ENCODE measurements at regions not wholly inside any gene's neighbourhood (a gene's known extent, or its start where the extent isn't known, plus 50 kb on each side); places are given as distances from the start of the nearest gene placed in this dataset.

GRCh38 chr5:18111906-18112465 lies 477.7 kb downstream of the TAF11L14 start:
- no peak for DNase-seq (ENCODE audit: low read depth)

GRCh38 chr5:18113721-18114120 lies 479.5 kb downstream of the TAF11L14 start:
- DNase-seq (ENCODE audit: low read depth): no peak

GRCh38 chr5:18114151-18114757 lies 480.0 kb downstream of the TAF11L14 start:
- no peak for DNase-seq (ENCODE audit: low read depth)

- DNase-seq (ENCODE audit: low read depth): no peak
Measured at GRCh38 chr5:18117968-18118367, 483.7 kb downstream of the TAF11L14 start.

GRCh38 chr5:18119156-18119785 lies 485.0 kb downstream of the TAF11L14 start:
- DNase-seq (ENCODE audit: low read depth): no peak

GRCh38 chr5:18141222-18141621 lies 507.0 kb downstream of the TAF11L14 start:
- no peak for DNase-seq (ENCODE audit: low read depth)

GRCh38 chr5:18142831-18143230 lies 508.6 kb downstream of the TAF11L14 start:
- DNase-seq (ENCODE audit: low read depth): no peak

- no peak for DNase-seq (ENCODE audit: low read depth)
Measured at GRCh38 chr5:18152671-18153070, 518.4 kb downstream of the TAF11L14 start.

GRCh38 chr5:18158166-18158565 lies 523.9 kb downstream of the TAF11L14 start:
- no peak for DNase-seq (ENCODE audit: low read depth)

GRCh38 chr5:18159331-18159730 lies 525.1 kb downstream of the TAF11L14 start:
- DNase-seq (ENCODE audit: low read depth): no peak

GRCh38 chr5:18171684-18172083 lies 537.4 kb downstream of the TAF11L14 start:
- no peak for DNase-seq (ENCODE audit: low read depth)

GRCh38 chr5:18179579-18179978 lies 545.3 kb downstream of the TAF11L14 start:
- no peak for DNase-seq (ENCODE audit: low read depth)

GRCh38 chr5:18181575-18181974 lies 547.3 kb downstream of the TAF11L14 start:
- DNase-seq (ENCODE audit: low read depth): no peak

GRCh38 chr5:18195910-18196309 lies 561.6 kb downstream of the TAF11L14 start:
- DNase-seq (ENCODE audit: low read depth): no peak

- DNase-seq (ENCODE audit: low read depth): no peak
Measured at GRCh38 chr5:18197734-18198133, 563.5 kb downstream of the TAF11L14 start.

GRCh38 chr5:18202164-18202563 lies 567.9 kb downstream of the TAF11L14 start:
- DNase-seq (ENCODE audit: low read depth): no peak

- DNase-seq (ENCODE audit: low read depth): no peak
Measured at GRCh38 chr5:18203296-18203695, 569.0 kb downstream of the TAF11L14 start.

GRCh38 chr5:18213666-18214065 lies 579.4 kb downstream of the TAF11L14 start:
- no peak for DNase-seq (ENCODE audit: low read depth)

- no peak for DNase-seq (ENCODE audit: low read depth)
Measured at GRCh38 chr5:18216016-18216415, 581.8 kb downstream of the TAF11L14 start.

- no peak for DNase-seq (ENCODE audit: low read depth)
Measured at GRCh38 chr5:18216729-18217128, 582.5 kb downstream of the TAF11L14 start.

- DNase-seq (ENCODE audit: low read depth): no peak
Measured at GRCh38 chr5:18219241-18219640, 585.0 kb downstream of the TAF11L14 start.

GRCh38 chr5:18220631-18221030 lies 586.4 kb downstream of the TAF11L14 start:
- no peak for DNase-seq (ENCODE audit: low read depth)

- no peak for DNase-seq (ENCODE audit: low read depth)
Measured at GRCh38 chr5:18236386-18236785, 602.1 kb downstream of the TAF11L14 start.

- DNase-seq (ENCODE audit: low read depth): no peak
Measured at GRCh38 chr5:18238321-18238720, 604.1 kb downstream of the TAF11L14 start.
